H9 (cell line): ENCODE measurements at regions not wholly inside any gene's neighbourhood (a gene's known extent, or its start where the extent isn't known, plus 50 kb on each side); places are given as distances from the start of the nearest gene placed in this dataset.
A peak's percentile ranks its signal among the peaks of the same experiment; 100 is the strongest.

Source experiments
- DNase-seq: peaks from one replicate; pipeline ENCODE4 v3.0.0-alpha.2; 2017
- H2AFZ ChIP-seq: one replicate; pipeline ENCODE4 v1.6.1; 2013; ENCODE audit warnings: mild to moderate bottlenecking, low read length, control low read depth, moderate library complexity
- H2AK5ac ChIP-seq: 2 replicates; pipeline ENCODE4 v1.6.1; 2013; ENCODE audit warnings: low read length, control low read depth, mixed read lengths; ENCODE audit not compliant: insufficient read length
- H2BK120ac ChIP-seq: one replicate; pipeline ENCODE4 v1.6.1; 2013; ENCODE audit warnings: low read depth, mild to moderate bottlenecking, low read length, control low read depth, inconsistent platforms; ENCODE audit not compliant: poor library complexity, severe bottlenecking
- H2BK12ac ChIP-seq: 2 replicates; pipeline ENCODE4 v1.6.1; 2013; ENCODE audit warnings: low read length, control low read depth, mixed read lengths, low read depth; ENCODE audit not compliant: insufficient read length
- H2BK15ac ChIP-seq: 2 replicates; pipeline ENCODE4 v1.6.1; 2013; ENCODE audit warnings: low read depth, low read length, control low read depth
- H2BK20ac ChIP-seq: one replicate; pipeline ENCODE4 v1.6.1; 2013; ENCODE audit warnings: low read depth, mild to moderate bottlenecking, low read length, control low read depth, inconsistent platforms; ENCODE audit not compliant: poor library complexity, severe bottlenecking
- H2BK5ac ChIP-seq: 2 replicates; pipeline ENCODE4 v1.6.1; 2013; ENCODE audit warnings: low read length, control low read depth, mixed read lengths; ENCODE audit not compliant: insufficient read length
- H3K14ac ChIP-seq: 2 replicates; pipeline ENCODE4 v1.6.1; 2013; ENCODE audit warnings: low read length, control low read depth; ENCODE audit not compliant: insufficient read depth
- H3K18ac ChIP-seq: 2 replicates; pipeline ENCODE4 v1.6.1; 2013; ENCODE audit warnings: low read depth, mild to moderate bottlenecking, mixed read lengths, low read length, control low read depth; ENCODE audit not compliant: insufficient read length
- H3K23ac ChIP-seq: 2 replicates; pipeline ENCODE4 v1.6.1; 2013; ENCODE audit warnings: low read length, control low read depth, mixed read lengths, low read depth; ENCODE audit not compliant: insufficient read length
- H3K23me2 ChIP-seq: 2 replicates; pipeline ENCODE4 v1.6.1; 2013; ENCODE audit warnings: low read depth, mild to moderate bottlenecking, mixed read lengths, low read length, control low read depth; ENCODE audit not compliant: insufficient read length, poor library complexity, severe bottlenecking
- H3K27ac ChIP-seq: 2 replicates; pipeline ENCODE4 v1.5.1; 2013; ENCODE audit warnings: low read length, control low read depth, mixed read lengths, low read depth; ENCODE audit not compliant: insufficient read length
- H3K27me3 ChIP-seq: 2 replicates; pipeline ENCODE4 v1.6.1; 2013; ENCODE audit warnings: low read length, control low read depth, inconsistent platforms; ENCODE audit not compliant: insufficient read depth
- H3K4ac ChIP-seq: 2 replicates; pipeline ENCODE4 v1.6.1; 2013; ENCODE audit warnings: low read depth, mild to moderate bottlenecking, control low read depth, inconsistent platforms, low read length, moderate library complexity
- H3K4me1 ChIP-seq: 2 replicates; pipeline ENCODE4 v1.6.1; 2013; ENCODE audit warnings: low read length, control low read depth, inconsistent platforms; ENCODE audit not compliant: insufficient read depth
- H3K4me2 ChIP-seq: 2 replicates; pipeline ENCODE4 v1.6.1; 2013; ENCODE audit warnings: low read length, control low read depth, mixed read lengths; ENCODE audit not compliant: insufficient read length, insufficient read depth
- H3K56ac ChIP-seq: 2 replicates; pipeline ENCODE4 v1.6.1; 2013; ENCODE audit warnings: low read depth, mild to moderate bottlenecking, mixed read lengths, low read length, control low read depth; ENCODE audit not compliant: insufficient read length
- H3K79me1 ChIP-seq: 2 replicates; pipeline ENCODE4 v1.6.1; 2013; ENCODE audit warnings: low read depth, mild to moderate bottlenecking, moderate library complexity, low read length, control low read depth, inconsistent platforms; ENCODE audit not compliant: insufficient read depth, poor library complexity, severe bottlenecking
- H3K79me2 ChIP-seq: 2 replicates; pipeline ENCODE4 v1.6.1; 2013; ENCODE audit warnings: low read length, control low read depth, inconsistent platforms; ENCODE audit not compliant: insufficient read depth
- H3K9ac ChIP-seq: 2 replicates; pipeline ENCODE4 v1.6.1; 2013; ENCODE audit warnings: low read length, control low read depth, mixed read lengths; ENCODE audit not compliant: insufficient read length; ENCODE audit errors: extremely low read depth
- H3K9me3 ChIP-seq: one replicate; pipeline ENCODE4 v1.6.1; 2013; ENCODE audit warnings: low read depth, low read length, inconsistent platforms; ENCODE audit not compliant: control insufficient read depth
- H3T11ph ChIP-seq: one replicate; pipeline ENCODE4 v1.6.1; 2013; ENCODE audit warnings: mild to moderate bottlenecking, low read length, control low read depth, inconsistent platforms
- H4K20me1 ChIP-seq: one replicate; pipeline ENCODE4 v1.6.1; 2013; ENCODE audit not compliant: control insufficient read depth, insufficient read length, insufficient read depth
- H4K5ac ChIP-seq: 2 replicates; pipeline ENCODE4 v1.6.1; 2013; ENCODE audit warnings: low read depth, mild to moderate bottlenecking, mixed read lengths, low read length, control low read depth; ENCODE audit not compliant: insufficient read length
- H4K8ac ChIP-seq: replicated peaks from 2 replicates; pipeline ENCODE4 v1.6.1; 2013; ENCODE audit warnings: low read length, control low read depth, mixed read lengths, low read depth; ENCODE audit not compliant: insufficient read length
- H4K91ac ChIP-seq: 2 replicates; pipeline ENCODE4 v1.6.1; 2013; ENCODE audit warnings: low read depth, mild to moderate bottlenecking, moderate library complexity, mixed read lengths, low read length, control low read depth; ENCODE audit not compliant: insufficient read length
- H3K27ac Mint-ChIP-seq, 3 experiments: 2 replicates in 2 of 3; 3 replicates in 1 of 3; pipeline ENCODE4 v1.8.0; 2020 to 2021; ENCODE audit warnings: mixed read lengths in 3 of 3, mild to moderate bottlenecking in 1 of 3, moderate library complexity in 1 of 3
- H3K27me3 Mint-ChIP-seq: 2 replicates; pipeline ENCODE4 v1.8.0; 2021; ENCODE audit warnings: low read depth, mild to moderate bottlenecking, moderate library complexity, mixed read lengths
- H3K36me3 Mint-ChIP-seq, 3 experiments: 2 replicates in 2 of 3; 3 replicates in 1 of 3; pipeline ENCODE4 v1.8.0; 2020 to 2021; ENCODE audit warnings: low read depth in 3 of 3, mixed read lengths in 3 of 3; ENCODE audit not compliant: insufficient read depth in 1 of 3
- H3K4me1 Mint-ChIP-seq, 2 experiments: 2 replicates each; pipeline ENCODE4 v1.8.0; 2020; ENCODE audit warnings: mixed read lengths in 2 of 2
- H3K4me3 Mint-ChIP-seq, 2 experiments: 2 replicates in 1 of 2; 3 replicates in 1 of 2; pipeline ENCODE4 v1.8.0; 2020 to 2021; ENCODE audit warnings: mild to moderate bottlenecking in 2 of 2, mixed read lengths in 2 of 2, moderate library complexity in 1 of 2
- H3K9me3 Mint-ChIP-seq, 2 experiments: 2 replicates in 1 of 2; 3 replicates in 1 of 2; pipeline ENCODE4 v1.8.0; 2020; ENCODE audit warnings: mild to moderate bottlenecking in 2 of 2, mixed read lengths in 2 of 2, moderate library complexity in 1 of 2
- CTCF ChIP-seq: fragments of 200-600 bp; sonication (generic); conservative IDR thresholded peaks from 3 replicates; pipeline ENCODE4 v1.8.0; 2021; ENCODE audit warnings: antibody characterized with exemption, mild to moderate bottlenecking
- WGBS: extraction: QIAGEN DNeasy Blood & Tissue Kit; methylation state at CpG from one replicate; pipeline ENCODE4 v1.1.7; 2013; ENCODE audit warnings: missing lambda C conversion rate, low lambda C conversion rate, mixed read lengths; ENCODE audit not compliant: insufficient read length; ENCODE audit errors: extremely low coverage; 5-methylcytosine and 5-hydroxymethylcytosine counted together

GRCh38 chr1:29752141-29752540, 515.8 kb downstream of the PTPRU start:
- no peak overlapping the region for H4K5ac ChIP-seq
- peak; percentile 47 for DNase-seq
- Mint-ChIP-seq H3K27ac (no peak overlapping the region), H3K36me3 (no peaks in the 10 kb centered on the region), H3K27me3 (peaks cover 5% of the 10 kb centered on the region; the same call in 1 of the 2 replicates), H3K4me3 (no peak overlapping the region), H3K4me1 (0 out of 4 replicates have a peak, but pooled peaks cover 0 to 2% of the 10 kb centered on the region in 2 experiments), H3K9me3 (no peaks in the 10 kb centered on the region)
- no peaks in the 10 kb centered on the region for H3K4me1 ChIP-seq
- H2BK5ac ChIP-seq: no peak overlapping the region
- H2BK12ac ChIP-seq: no peak overlapping the region
- no peak overlapping the region for H2BK15ac ChIP-seq
- H4K91ac ChIP-seq: no peak overlapping the region
- H3K79me2 ChIP-seq: no peaks in the 10 kb centered on the region
- H3K23ac ChIP-seq: no peak overlapping the region
- no peak overlapping the region for H2BK120ac ChIP-seq
- no peaks in the 10 kb centered on the region for H3K9me3 ChIP-seq
- H3K4me2 ChIP-seq: no peak overlapping the region
- no peak overlapping the region for H3K14ac ChIP-seq
- no peak overlapping the region for H2BK20ac ChIP-seq
- no peak overlapping the region for H2AFZ ChIP-seq
- no peak overlapping the region for H3K56ac ChIP-seq
- WGBS: no CpG with 5 or more reads among the region's 8 CpGs
- H3T11ph ChIP-seq: no peak overlapping the region
- H3K4ac ChIP-seq: no peak overlapping the region
- no peak overlapping the region for H3K18ac ChIP-seq
- no peak overlapping the region for H2AK5ac ChIP-seq
- H4K8ac ChIP-seq: no peak overlapping the region
- no peak for TF ChIP-seq CTCF
- no peak overlapping the region for H3K9ac ChIP-seq
- no peaks in the 10 kb centered on the region for H3K79me1 ChIP-seq
- H3K23me2 ChIP-seq: no peaks in the 10 kb centered on the region
- no peak overlapping the region for H3K27ac ChIP-seq
- no peaks in the 10 kb centered on the region for H3K27me3 ChIP-seq
- H4K20me1 ChIP-seq: no peaks in the 10 kb centered on the region
